HL-60 (cell line): ENCODE measurements at regions not wholly inside any gene's neighbourhood (a gene's known extent, or its start where the extent isn't known, plus 50 kb on each side); places are given as distances from the start of the nearest gene placed in this dataset.
"Not testable (repeated sequence)": the region's sequence is repeated elsewhere in the genome, so short reads cannot be mapped to it uniquely, and the experiment has no call there.

Experiments
- DNase-seq, 2 experiments: peaks; one replicate each; pipeline ENCODE4 v3.0.0-alpha.2; 2010 to 2020; ENCODE audit warnings: low read depth in 1 of 2, low spot score in 1 of 2
- H3K27ac ChIP-seq: fragments of 250-450 bp; sonication (Bioruptor Pico); replicated peaks from 2 replicates; pipeline ENCODE4 v1.5.1; 2020; ENCODE audit warnings: mild to moderate bottlenecking, moderate library complexity
- H3K27me3 ChIP-seq: fragments of 250-450 bp; sonication (Bioruptor Pico); 2 replicates; pipeline ENCODE4 v1.5.1; 2021; ENCODE audit warnings: mild to moderate bottlenecking, moderate library complexity; ENCODE audit not compliant: insufficient read depth, poor library complexity, severe bottlenecking
- H3K4me3 ChIP-seq: replicated peaks from 2 replicates; pipeline ENCODE4 v1.5.1; 2011; ENCODE audit warnings: mild to moderate bottlenecking, control low read depth, low read length; ENCODE audit not compliant: insufficient read depth
- GABPA ChIP-seq: IDR thresholded peaks from 2 replicates; pipeline ENCODE4 v1.6.1; 2012; ENCODE audit warnings: low read depth
- POLR2AphosphoS5 ChIP-seq: IDR thresholded peaks from 2 replicates; pipeline ENCODE4 v1.6.1; 2012; ENCODE audit warnings: low read depth
- SPI1 ChIP-seq: IDR thresholded peaks from 2 replicates; pipeline ENCODE4 v1.6.1; 2012; ENCODE audit warnings: low read depth, mild to moderate bottlenecking, borderline replicate concordance
- TF ChIP-seq, protein P1 (sequence below): IDR thresholded peaks from 2 replicates; pipeline ENCODE4 v1.6.1; 2012; ENCODE audit warnings: low read depth; ENCODE audit not compliant: insufficient replicate concordance
- TF ChIP-seq, protein P2 (sequence below): IDR thresholded peaks from one replicate; pipeline ENCODE4 v1.5.1; 2011; ENCODE audit warnings: low read length, control low read depth, inconsistent platforms; ENCODE audit not compliant: insufficient read depth

DNA sequence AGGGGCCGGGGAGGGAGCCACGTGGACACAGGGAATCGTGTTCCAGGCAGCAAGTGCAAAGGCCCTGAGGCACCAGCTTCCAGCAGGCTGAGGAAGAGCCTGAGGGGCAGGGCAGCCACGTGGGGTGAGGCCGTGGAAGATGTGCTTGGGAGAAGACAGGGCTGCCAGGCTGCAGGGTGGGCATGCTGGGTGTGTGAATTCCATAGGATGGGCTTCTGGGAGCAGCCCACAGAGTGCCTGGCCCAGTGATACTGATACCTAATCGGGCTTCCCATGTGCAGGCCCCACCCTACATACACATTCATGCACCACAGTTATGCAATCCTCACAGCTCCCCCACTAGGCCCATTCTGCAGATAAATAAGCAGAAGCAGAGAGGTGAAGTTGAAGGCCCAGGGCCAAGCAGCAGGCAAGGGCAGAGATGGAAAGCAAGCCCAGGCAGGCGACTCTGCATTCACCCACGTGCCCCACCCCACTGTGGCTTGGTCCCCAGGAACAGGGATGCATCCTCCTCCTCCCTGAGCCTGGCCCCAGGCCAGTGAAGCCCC is 139.5 kb upstream of the FOXD4L5 start:
- not testable (repeated sequence) for H3K27ac ChIP-seq, H3K27me3 ChIP-seq, H3K4me3 ChIP-seq
- DNase-seq, result peak in 1 of 2 experiments; percentile 2

DNA sequence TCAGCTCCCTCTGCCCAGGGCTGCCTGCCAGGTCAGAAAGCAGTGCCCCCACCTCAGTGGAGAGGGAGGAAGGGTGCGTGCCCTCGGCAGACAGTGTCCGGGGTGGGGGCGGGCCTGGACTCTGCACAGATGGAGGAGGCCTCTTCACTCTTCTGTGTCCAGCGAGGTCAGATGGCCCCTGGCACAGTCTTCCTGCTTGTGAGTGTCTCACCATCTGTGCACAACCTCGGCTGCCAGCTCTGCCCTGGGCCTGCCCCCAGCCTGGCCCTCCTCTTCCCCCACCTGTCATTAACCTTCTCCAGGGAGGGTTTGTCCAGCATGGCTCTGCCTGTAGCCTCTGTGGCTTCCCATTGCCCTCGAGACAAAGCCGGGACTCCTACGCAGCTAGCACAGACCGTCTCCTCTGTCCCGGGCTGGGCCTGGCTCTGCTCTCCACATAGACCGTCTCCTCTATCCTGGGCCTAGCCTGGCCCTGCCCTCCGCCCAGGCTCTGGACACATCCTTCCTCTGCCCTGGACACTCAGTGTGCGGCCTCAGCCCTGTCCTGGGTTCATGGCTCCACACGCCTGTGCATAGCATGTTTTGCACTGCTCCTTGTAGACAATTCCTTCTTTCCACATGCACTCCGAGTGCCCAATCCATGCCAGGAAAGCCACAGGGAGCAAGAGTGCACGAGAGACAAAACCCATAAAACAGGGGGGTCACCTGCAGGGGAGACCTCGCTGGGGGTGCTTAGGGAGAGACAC is 138.9 kb upstream of the FOXD4L5 start:
- H3K27me3 ChIP-seq, H3K4me3 ChIP-seq, DNase-seq, H3K27ac ChIP-seq: not testable (repeated sequence)

DNA sequence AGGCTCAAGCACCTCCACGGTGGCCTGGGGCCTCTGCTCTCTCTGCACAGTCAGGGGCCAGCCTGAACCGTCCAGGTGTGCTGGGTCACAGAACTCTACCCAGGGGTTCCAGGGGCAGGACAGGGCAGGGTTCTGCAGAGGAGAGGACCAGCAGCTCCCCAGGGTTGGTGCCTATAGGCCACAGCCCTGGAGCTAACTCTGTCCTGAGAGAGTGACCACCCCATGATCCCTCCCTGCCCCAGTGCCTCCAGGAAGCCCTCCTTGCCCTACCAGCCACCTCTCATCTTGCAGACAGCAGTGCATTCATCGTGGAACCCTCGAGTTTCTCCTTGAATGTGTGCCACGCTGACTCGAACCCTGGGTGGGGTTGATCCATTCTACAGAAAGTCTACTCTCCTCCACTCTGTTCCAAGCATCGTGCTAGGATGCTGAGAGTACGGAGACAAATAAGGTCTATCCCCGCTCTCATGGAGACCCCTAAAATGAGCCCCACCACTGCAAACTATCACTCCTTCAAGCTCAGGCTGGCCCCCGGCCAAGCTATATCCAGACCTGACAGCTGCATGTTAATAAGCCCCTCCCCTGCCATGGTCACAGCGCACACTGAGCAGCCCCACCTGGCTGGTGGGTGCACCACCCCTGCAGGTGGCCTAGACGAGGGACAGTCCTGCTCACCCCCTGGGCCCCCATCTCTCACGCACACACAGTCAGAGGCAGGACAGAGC is 138.1 kb upstream of the FOXD4L5 start:
- H3K27ac ChIP-seq, H3K27me3 ChIP-seq, DNase-seq, H3K4me3 ChIP-seq: not testable (repeated sequence)

DNA sequence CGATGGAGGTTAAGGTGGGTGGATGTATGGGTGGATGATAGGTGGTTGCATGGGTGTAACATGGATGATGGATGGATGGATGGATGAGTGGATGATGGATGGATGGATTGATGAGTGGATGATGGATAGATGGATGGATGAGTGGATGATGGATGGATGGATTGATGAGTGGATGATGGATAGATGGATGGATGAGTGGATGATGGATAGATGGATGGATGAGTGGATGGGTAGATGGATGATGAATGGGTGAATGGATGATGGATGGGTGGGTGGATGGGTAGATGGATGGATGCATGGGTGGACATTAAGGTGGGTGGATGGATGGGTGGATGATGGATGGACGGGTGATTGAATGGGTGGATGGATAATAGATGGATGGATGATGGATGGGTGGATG is 136.5 kb upstream of the FOXD4L5 start:
- not testable (repeated sequence) for H3K4me3 ChIP-seq, H3K27me3 ChIP-seq, DNase-seq, H3K27ac ChIP-seq

DNA sequence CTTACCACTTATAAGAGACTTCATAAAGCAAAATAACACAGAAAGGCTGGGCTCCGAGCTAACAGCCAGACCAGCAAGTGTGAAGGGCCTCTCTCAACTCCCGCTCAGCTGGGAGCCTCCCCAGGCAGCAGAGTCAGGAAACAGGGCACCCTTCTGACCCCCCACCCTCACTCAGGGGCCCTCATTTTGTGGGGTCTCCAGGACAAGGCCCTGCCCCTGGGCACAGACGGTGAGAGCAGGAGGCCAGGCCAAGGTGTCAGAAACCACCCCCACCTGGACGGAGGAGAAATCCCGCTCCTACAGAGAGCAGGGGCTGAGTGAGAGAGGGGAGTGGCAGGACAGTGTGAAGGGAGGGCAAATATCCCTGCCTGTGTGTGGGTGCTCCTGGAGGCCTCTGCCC is 135.8 kb upstream of the FOXD4L5 start:
- Histone ChIP-seq H3K27ac (no peak overlapping the region), H3K27me3 (no peaks in the 10 kb centered on the region), H3K4me3 (no peak overlapping the region)
- no peak for TF ChIP-seq GABPA
- TF ChIP-seq, protein P1, sequence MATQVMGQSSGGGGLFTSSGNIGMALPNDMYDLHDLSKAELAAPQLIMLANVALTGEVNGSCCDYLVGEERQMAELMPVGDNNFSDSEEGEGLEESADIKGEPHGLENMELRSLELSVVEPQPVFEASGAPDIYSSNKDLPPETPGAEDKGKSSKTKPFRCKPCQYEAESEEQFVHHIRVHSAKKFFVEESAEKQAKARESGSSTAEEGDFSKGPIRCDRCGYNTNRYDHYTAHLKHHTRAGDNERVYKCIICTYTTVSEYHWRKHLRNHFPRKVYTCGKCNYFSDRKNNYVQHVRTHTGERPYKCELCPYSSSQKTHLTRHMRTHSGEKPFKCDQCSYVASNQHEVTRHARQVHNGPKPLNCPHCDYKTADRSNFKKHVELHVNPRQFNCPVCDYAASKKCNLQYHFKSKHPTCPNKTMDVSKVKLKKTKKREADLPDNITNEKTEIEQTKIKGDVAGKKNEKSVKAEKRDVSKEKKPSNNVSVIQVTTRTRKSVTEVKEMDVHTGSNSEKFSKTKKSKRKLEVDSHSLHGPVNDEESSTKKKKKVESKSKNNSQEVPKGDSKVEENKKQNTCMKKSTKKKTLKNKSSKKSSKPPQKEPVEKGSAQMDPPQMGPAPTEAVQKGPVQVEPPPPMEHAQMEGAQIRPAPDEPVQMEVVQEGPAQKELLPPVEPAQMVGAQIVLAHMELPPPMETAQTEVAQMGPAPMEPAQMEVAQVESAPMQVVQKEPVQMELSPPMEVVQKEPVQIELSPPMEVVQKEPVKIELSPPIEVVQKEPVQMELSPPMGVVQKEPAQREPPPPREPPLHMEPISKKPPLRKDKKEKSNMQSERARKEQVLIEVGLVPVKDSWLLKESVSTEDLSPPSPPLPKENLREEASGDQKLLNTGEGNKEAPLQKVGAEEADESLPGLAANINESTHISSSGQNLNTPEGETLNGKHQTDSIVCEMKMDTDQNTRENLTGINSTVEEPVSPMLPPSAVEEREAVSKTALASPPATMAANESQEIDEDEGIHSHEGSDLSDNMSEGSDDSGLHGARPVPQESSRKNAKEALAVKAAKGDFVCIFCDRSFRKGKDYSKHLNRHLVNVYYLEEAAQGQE, result no peak
- TF ChIP-seq POLR2AphosphoS5, result no peak
- TF ChIP-seq, protein P2, sequence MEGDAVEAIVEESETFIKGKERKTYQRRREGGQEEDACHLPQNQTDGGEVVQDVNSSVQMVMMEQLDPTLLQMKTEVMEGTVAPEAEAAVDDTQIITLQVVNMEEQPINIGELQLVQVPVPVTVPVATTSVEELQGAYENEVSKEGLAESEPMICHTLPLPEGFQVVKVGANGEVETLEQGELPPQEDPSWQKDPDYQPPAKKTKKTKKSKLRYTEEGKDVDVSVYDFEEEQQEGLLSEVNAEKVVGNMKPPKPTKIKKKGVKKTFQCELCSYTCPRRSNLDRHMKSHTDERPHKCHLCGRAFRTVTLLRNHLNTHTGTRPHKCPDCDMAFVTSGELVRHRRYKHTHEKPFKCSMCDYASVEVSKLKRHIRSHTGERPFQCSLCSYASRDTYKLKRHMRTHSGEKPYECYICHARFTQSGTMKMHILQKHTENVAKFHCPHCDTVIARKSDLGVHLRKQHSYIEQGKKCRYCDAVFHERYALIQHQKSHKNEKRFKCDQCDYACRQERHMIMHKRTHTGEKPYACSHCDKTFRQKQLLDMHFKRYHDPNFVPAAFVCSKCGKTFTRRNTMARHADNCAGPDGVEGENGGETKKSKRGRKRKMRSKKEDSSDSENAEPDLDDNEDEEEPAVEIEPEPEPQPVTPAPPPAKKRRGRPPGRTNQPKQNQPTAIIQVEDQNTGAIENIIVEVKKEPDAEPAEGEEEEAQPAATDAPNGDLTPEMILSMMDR, result no peak
- TF ChIP-seq SPI1, result no peak
- no peak for DNase-seq

DNA sequence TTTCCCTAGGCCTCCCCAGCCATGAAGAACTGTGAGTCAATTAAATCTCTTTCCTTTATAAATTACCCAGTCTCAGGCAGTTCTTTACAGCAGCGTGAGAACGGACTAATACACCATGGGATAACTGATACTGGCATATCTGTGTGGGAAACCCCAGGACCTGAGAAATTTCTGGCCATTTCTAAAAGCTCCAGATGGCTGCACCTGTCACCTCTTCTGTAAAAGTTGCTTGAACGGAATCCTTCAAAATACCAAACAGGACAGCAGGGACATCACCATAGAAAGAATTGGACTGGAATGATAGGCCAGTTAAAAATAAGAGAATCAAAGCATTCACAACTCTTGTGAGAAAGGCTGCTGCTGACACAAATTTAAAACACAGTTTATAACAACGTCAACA is 134.0 kb upstream of the FOXD4L5 start:
- H3K27me3 ChIP-seq, H3K4me3 ChIP-seq, DNase-seq, H3K27ac ChIP-seq: not testable (repeated sequence)

DNA sequence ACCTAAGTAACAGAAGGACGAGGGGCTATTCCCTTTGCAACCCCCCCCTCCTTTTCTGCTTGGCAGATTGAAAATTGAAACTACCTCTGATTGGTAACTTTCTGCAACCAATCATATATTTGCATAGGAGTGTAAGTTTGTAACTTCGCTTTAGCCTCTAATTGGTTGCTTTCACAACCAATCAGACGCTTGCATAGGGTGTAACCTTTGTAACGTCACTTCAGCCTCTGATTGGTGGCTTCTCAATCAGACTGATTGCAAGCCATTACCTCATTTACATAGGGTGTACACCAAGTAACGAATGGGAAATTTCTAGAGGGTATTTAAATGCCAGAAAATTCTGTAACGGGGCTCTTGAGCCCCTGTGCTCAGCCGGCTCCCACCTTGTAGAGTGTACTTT is 131.9 kb upstream of the FOXD4L5 start:
- H3K4me3 ChIP-seq, H3K27ac ChIP-seq, DNase-seq, H3K27me3 ChIP-seq: not testable (repeated sequence)

DNA sequence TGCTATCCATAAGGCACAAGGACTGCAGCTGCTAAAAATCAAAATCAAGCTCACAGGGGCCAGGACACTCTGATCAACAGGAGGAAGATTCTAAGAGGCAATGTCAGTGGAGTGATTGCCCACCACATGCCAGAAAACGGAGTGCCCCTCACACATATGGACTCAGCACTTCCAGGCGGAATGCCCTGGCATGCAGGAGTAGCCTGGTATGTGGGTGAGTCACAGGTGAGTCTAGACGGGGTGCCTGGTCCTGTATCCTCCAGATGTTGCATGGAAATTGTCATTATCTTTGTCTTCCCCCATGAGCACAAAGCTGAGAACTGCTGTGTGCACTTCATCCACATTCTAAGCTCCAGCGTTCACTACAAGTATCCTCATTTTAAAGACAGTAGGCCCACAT is 129.2 kb upstream of the FOXD4L5 start:
- DNase-seq, H3K27me3 ChIP-seq, H3K4me3 ChIP-seq, H3K27ac ChIP-seq: not testable (repeated sequence)

DNA sequence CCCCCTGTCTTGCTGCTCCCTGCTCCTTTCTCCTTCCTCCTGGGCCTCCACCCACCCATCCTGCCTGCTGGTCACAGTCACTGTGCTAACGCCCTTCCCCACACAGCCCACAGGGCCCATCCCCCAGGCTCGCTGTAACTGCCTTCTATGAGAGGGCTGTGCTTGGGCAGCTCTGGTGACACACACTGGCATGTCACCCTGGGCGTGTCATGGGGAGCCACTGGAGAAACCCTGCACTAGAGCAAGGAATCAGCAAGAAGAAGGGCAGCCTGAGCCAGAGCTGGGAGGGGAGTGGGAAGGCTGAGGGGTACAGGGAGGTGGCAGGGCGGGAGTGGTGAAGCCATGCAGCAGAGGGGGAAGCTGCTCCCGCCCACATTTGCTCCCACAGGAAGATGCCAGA is 128.4 kb upstream of the FOXD4L5 start:
- H3K27me3 ChIP-seq, H3K4me3 ChIP-seq, DNase-seq, H3K27ac ChIP-seq: not testable (repeated sequence)
